Neural crest cell (in vitro differentiated cells): ENCODE measurements at regions not wholly inside any gene's neighbourhood (a gene's known extent, or its start where the extent isn't known, plus 50 kb on each side); places are given as distances from the start of the nearest gene placed in this dataset.
"Not testable (repeated sequence)": the region's sequence is repeated elsewhere in the genome, so short reads cannot be mapped to it uniquely, and the experiment has no call there.

ENCODE experiments used
- DNase-seq: peaks from one replicate; pipeline ENCODE4 v3.0.0; 2021; ENCODE audit warnings: low read depth, mixed read lengths, low spot score
- H3K27ac Mint-ChIP-seq: one replicate; pipeline ENCODE4 v1.8.0; 2021; ENCODE audit warnings: mild to moderate bottlenecking, mixed read lengths; ENCODE audit not compliant: unreplicated experiment
- H3K27me3 Mint-ChIP-seq: 2 replicates; pipeline ENCODE4 v1.8.0; 2021; ENCODE audit warnings: low read depth, mild to moderate bottlenecking, mixed read lengths
- H3K36me3 Mint-ChIP-seq: 2 replicates; pipeline ENCODE4 v1.8.0; 2021; ENCODE audit warnings: low read depth, mild to moderate bottlenecking, mixed read lengths
- H3K4me1 Mint-ChIP-seq: 2 replicates; pipeline ENCODE4 v1.8.0; 2021; ENCODE audit warnings: mixed read lengths
- H3K4me3 Mint-ChIP-seq: one replicate; pipeline ENCODE4 v1.8.0; 2021; ENCODE audit warnings: mild to moderate bottlenecking, mixed read lengths
- H3K9me3 Mint-ChIP-seq: 2 replicates; pipeline ENCODE4 v1.8.0; 2021; ENCODE audit warnings: mixed read lengths
- CTCF ChIP-seq: fragments of 200-600 bp; sonication (generic); conservative IDR thresholded peaks from 2 replicates; pipeline ENCODE4 v1.5.0; 2021; ENCODE audit warnings: antibody characterized with exemption, mild to moderate bottlenecking

- peak overlapping the region; percentile 67 for H3K27ac Mint-ChIP-seq
- H3K36me3 Mint-ChIP-seq: peaks cover 11% of the 10 kb centered on the region
- H3K4me1 Mint-ChIP-seq, H3K4me3 Mint-ChIP-seq, H3K27me3 Mint-ChIP-seq, DNase-seq: not testable (repeated sequence)
- peaks cover 17% of the 10 kb centered on the region for H3K9me3 Mint-ChIP-seq
Measured at GRCh38 chr1:66424530-66424929, 109.4 kb upstream of the SGIP1 start.

GRCh38 chr1:66426239-66426853 lies 107.6 kb upstream of the SGIP1 start:
- Mint-ChIP-seq H3K27me3 (no peaks in the 10 kb centered on the region), H3K27ac (no peak overlapping the region), H3K4me1 (peaks cover 5% of the 10 kb centered on the region), H3K9me3 (peaks cover 20% of the 10 kb centered on the region), H3K4me3 (no peak overlapping the region), H3K36me3 (peaks cover 11% of the 10 kb centered on the region)
- no peak for TF ChIP-seq CTCF
- DNase-seq: no peak

- not testable (repeated sequence) for H3K4me3 Mint-ChIP-seq, H3K4me1 Mint-ChIP-seq, H3K27ac Mint-ChIP-seq, DNase-seq, H3K27me3 Mint-ChIP-seq
- H3K9me3 Mint-ChIP-seq: peaks cover 20% of the 10 kb centered on the region
- peaks cover 11% of the 10 kb centered on the region for H3K36me3 Mint-ChIP-seq
Measured at GRCh38 chr1:66430815-66431214, 103.1 kb upstream of the SGIP1 start.

- no peaks in the 10 kb centered on the region for H3K4me1 Mint-ChIP-seq
- no peak overlapping the region for H3K27ac Mint-ChIP-seq
Measured at GRCh38 chr1:66431999-66432398, 102.0 kb upstream of the SGIP1 start.

GRCh38 chr1:66433611-66434010 lies 100.3 kb upstream of the SGIP1 start:
- Mint-ChIP-seq H3K9me3 (peaks cover 13% of the 10 kb centered on the region), H3K4me3 (no peak overlapping the region), H3K36me3 (peaks cover 5% of the 10 kb centered on the region)

More at GRCh38 chr1:66431999-66432398, 102.0 kb upstream of the SGIP1 start:
- H3K36me3 Mint-ChIP-seq: peaks cover 7% of the 10 kb centered on the region
- H3K27me3 Mint-ChIP-seq: no peaks in the 10 kb centered on the region
- no peak for DNase-seq
- peaks cover 16% of the 10 kb centered on the region for H3K9me3 Mint-ChIP-seq
- H3K4me3 Mint-ChIP-seq: no peak overlapping the region
- no peak for TF ChIP-seq CTCF

GRCh38 chr1:66434096-66434495 lies 99.9 kb upstream of the SGIP1 start:
- DNase-seq: no peak
- H3K36me3 Mint-ChIP-seq: no peaks in the 10 kb centered on the region
- no peak overlapping the region for H3K27ac Mint-ChIP-seq
- no peaks in the 10 kb centered on the region for H3K27me3 Mint-ChIP-seq
- TF ChIP-seq CTCF: no peak
- no peak overlapping the region for H3K4me3 Mint-ChIP-seq
- H3K9me3 Mint-ChIP-seq: peaks cover 9% of the 10 kb centered on the region
- H3K4me1 Mint-ChIP-seq: no peaks in the 10 kb centered on the region

More at GRCh38 chr1:66433611-66434010, 100.3 kb upstream of the SGIP1 start:
- H3K27me3 Mint-ChIP-seq: no peaks in the 10 kb centered on the region
- no peak for TF ChIP-seq CTCF
- DNase-seq: no peak
- no peaks in the 10 kb centered on the region for H3K4me1 Mint-ChIP-seq
- H3K27ac Mint-ChIP-seq: no peak overlapping the region
